NB4 (cell line): ENCODE measurements at regions not wholly inside any gene's neighbourhood (a gene's known extent, or its start where the extent isn't known, plus 50 kb on each side); places are given as distances from the start of the nearest gene placed in this dataset.
A peak's percentile ranks its signal among the peaks of the same experiment; 100 is the strongest.

Experiments
- DNase-seq: peaks from one replicate; pipeline ENCODE4 v3.0.0; 2010; ENCODE audit warnings: low read depth
- H3K4me3 ChIP-seq: one replicate; pipeline ENCODE4 v1.5.1; 2011; ENCODE audit warnings: mild to moderate bottlenecking, low read depth, low read length, moderate library complexity
- MYC ChIP-seq: IDR thresholded peaks from 2 replicates; pipeline ENCODE4 v1.6.1; 2011; ENCODE audit warnings: low read depth, low read length
- POLR2A ChIP-seq: IDR thresholded peaks from 2 replicates; pipeline ENCODE4 v1.6.1; 2011; ENCODE audit warnings: mild to moderate bottlenecking; ENCODE audit not compliant: insufficient read length; ENCODE audit errors: extremely low read depth
- TF ChIP-seq, protein P1 (sequence below): IDR thresholded peaks from 2 replicates; pipeline ENCODE4 v1.6.1; 2011; ENCODE audit warnings: low read depth, low read length
- TF ChIP-seq, protein P2 (sequence below): IDR thresholded peaks from one replicate; pipeline ENCODE4 v1.5.1; 2012; ENCODE audit warnings: low read depth, low read length

DNA sequence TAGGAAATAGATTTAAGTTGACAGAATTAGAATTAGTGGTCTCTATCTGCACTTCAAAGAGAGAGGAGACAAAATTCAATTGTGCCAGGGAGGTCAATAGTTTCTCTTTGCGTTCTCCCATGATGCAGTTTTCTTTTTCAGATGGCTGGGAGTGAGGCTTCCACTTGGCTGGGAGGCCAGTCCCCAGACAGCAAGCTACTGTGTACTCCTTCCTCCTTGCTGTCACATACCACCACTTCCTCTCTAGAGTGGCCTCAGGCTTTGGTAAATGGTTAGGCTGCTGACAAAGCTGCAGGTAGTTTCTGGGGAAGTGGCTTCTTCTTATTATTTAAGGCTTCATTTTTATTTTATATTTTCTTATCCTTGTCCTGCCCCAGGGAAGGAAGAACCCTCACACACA is 106.2 kb upstream of the HS3ST4 start:
- H3K4me3 ChIP-seq: no peak overlapping the region
- TF ChIP-seq POLR2A (no peak), MYC (no peak)
- TF ChIP-seq, protein P1, sequence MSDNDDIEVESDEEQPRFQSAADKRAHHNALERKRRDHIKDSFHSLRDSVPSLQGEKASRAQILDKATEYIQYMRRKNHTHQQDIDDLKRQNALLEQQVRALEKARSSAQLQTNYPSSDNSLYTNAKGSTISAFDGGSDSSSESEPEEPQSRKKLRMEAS: no peak
- TF ChIP-seq, protein P2, sequence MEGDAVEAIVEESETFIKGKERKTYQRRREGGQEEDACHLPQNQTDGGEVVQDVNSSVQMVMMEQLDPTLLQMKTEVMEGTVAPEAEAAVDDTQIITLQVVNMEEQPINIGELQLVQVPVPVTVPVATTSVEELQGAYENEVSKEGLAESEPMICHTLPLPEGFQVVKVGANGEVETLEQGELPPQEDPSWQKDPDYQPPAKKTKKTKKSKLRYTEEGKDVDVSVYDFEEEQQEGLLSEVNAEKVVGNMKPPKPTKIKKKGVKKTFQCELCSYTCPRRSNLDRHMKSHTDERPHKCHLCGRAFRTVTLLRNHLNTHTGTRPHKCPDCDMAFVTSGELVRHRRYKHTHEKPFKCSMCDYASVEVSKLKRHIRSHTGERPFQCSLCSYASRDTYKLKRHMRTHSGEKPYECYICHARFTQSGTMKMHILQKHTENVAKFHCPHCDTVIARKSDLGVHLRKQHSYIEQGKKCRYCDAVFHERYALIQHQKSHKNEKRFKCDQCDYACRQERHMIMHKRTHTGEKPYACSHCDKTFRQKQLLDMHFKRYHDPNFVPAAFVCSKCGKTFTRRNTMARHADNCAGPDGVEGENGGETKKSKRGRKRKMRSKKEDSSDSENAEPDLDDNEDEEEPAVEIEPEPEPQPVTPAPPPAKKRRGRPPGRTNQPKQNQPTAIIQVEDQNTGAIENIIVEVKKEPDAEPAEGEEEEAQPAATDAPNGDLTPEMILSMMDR: no peak
- peak; percentile 8 for DNase-seq

DNA sequence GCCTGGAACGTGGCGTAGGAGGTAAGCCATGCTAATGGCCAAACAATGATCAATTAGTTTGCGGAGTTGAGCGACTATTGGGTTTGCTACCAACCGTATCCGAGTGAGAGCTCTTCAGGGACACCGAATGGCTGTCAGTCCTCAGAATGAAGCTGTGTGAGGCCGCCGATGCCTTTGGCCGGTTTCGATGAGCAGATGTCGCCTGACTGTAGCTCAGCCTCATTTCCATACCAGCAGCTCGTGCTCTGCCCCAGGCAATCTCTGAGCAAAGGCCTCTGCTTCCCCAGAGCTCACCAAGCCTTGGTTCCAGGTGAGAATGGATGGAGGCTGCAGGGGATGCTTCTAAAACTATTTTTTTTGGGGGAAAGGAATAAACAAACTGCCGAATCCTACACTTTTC is 111.7 kb upstream of the HS3ST4 start:
- H3K4me3 ChIP-seq: no peak overlapping the region
- DNase-seq: no peak
- TF ChIP-seq, protein P2: no peak
- TF ChIP-seq POLR2A (no peak), MYC (no peak)
- TF ChIP-seq, protein P1: no peak

DNA sequence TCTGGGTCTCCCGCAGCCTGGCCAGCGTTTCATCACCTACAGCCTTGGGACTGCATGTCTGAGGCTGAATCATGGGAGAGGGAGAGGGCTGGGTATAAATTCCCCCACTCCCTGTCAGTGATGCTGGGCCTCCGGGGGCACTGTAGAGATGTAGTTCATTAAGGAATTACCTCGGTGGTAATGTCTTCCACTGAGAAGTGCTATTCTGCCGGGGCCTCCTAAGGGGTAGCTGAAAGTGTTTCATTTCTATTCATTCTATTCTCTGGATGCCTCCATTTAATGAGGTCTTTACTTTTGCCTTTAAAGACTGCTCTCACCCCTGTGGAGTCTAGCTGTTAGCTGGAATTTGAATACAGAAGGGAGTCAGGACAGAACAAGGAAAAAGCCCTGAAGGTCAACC is 116.4 kb upstream of the HS3ST4 start:
- H3K4me3 ChIP-seq: no peak overlapping the region
- TF ChIP-seq POLR2A (no peak), MYC (no peak)
- TF ChIP-seq, protein P2: no peak
- TF ChIP-seq, protein P1: no peak
- no peak for DNase-seq

DNA sequence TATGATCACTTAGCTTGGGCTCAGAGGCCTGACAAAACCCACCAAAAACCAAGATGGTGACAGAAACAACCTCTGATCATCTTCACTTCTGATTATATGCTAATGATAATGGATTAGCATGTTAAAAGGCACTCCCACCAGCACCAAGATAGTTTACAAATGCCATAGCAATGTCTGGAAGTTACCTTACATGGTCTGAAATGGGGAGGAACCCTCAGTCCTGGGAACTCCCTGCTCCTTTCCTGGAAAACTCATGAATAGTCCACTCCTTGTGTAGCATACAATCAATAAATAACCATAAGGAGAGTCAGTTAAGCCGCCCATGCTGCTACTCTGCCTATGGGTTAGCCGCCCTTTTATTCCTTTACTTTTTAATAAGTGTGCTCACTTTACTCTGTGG is 120.0 kb upstream of the HS3ST4 start:
- no peak for DNase-seq
- TF ChIP-seq, protein P2: no peak
- TF ChIP-seq, protein P1: no peak
- TF ChIP-seq POLR2A: no peak
- no peak overlapping the region for H3K4me3 ChIP-seq

GRCh38 chr16:25570131-25570530 is 121.6 kb upstream of the HS3ST4 start:
- no peak overlapping the region for H3K4me3 ChIP-seq
- DNase-seq: no peak
- TF ChIP-seq MYC (no peak), POLR2A (no peak)
- TF ChIP-seq, protein P1: no peak
- TF ChIP-seq, protein P2: no peak

- H3K4me3 ChIP-seq: no peak overlapping the region
- TF ChIP-seq POLR2A (no peak), MYC (no peak)
- TF ChIP-seq, protein P2: no peak
- TF ChIP-seq, protein P1: no peak
Measured at GRCh38 chr16:25568991-25569390, 122.8 kb upstream of the HS3ST4 start.

More at GRCh38 chr16:25568991-25569390, 122.8 kb upstream of the HS3ST4 start:
- no peak for DNase-seq
